NOMO-1 treated with dmso at 0.1 percent for 144 hours (cell line): ENCODE measurements at regions not wholly inside any gene's neighbourhood (a gene's known extent, or its start where the extent isn't known, plus 50 kb on each side); places are given as distances from the start of the nearest gene placed in this dataset.

Source experiments
- DNase-seq: peaks from one replicate; lab custom pipeline; 2025; ENCODE audit not compliant: unreplicated experiment; lab: John Stamatoyannopoulos, UW

DNA sequence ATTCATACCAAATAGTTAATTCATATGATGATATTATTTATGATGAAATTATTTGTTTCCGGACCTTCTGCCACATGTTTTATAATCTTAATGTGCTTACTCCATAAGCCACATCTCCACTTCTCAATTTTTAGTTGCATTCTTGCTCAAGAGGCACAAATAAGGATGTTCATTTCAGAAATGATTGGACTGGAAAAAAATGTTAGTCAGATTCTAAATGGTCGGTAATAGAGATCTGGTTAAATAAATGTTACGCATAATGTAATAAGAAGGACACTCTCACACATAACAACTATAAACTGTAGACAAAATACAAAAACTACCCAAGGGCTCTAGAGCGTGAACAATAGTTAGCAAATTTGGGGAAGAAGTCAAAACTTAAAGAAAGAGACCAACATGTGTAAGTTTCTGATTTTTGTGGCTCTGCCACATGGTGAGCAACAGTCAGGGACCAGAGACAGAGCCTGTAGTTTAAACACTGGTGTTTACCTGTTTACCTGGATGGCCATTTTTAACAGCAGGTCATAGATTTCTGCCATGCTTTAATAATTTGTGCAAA lies 554.3 kb upstream of the CLINT1 start:
- DNase-seq, result peak; percentile 53

DNA sequence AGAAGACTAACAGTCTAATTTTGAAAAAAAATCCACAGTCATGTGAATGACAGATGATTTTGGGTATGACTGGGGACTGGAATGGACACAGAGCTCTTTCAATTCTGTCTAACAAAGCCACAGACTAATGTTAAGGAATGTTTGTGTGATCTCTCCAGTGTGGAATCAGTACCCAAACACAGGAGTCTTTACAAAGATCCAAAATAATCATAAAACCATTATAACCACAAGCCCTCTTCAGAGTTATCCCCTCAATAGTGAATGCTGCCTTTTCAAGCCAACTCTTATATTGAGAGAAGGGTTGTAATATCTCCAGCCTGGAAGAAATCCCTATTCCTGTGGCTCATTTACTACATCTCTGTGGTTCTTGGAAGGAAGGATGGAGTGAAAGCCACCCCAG lies 552.0 kb upstream of the CLINT1 start:
- DNase-seq, result no peak

DNA sequence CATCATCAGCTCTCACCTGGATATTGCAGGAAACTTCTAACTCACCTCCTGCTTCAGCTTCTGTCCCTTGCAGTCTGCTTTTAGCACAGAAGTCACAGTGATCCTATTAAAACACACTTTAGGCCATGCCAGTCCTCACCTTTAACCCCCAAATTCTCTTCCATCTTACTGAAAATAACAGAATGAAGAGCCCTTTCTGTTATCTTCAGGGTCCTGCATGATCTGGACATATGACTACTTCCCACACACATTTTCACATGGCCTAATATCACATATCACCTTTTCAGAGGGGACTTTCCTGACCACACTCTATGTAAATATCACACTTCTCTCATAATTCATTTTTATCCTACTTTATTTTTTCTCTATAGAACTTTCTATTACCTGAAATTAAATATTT lies 550.6 kb upstream of the CLINT1 start:
- no peak for DNase-seq

DNA sequence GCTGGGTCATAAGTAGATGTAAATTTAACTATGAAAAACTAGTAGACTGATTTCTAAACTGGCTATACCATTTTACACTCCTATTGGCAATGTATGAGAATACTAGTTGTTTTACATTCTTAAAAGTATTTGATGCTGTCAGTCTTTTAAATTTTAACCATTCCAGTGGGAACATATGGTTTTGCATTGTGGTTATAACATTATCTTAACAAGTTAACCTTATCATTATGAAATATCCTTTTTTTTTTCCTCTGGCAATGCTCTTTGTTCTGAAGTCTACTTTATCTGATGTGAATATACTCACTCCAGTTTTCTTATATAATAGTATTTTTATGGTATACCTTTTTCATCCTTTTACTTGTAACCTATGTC lies 548.9 kb upstream of the CLINT1 start:
- no peak for DNase-seq

DNA sequence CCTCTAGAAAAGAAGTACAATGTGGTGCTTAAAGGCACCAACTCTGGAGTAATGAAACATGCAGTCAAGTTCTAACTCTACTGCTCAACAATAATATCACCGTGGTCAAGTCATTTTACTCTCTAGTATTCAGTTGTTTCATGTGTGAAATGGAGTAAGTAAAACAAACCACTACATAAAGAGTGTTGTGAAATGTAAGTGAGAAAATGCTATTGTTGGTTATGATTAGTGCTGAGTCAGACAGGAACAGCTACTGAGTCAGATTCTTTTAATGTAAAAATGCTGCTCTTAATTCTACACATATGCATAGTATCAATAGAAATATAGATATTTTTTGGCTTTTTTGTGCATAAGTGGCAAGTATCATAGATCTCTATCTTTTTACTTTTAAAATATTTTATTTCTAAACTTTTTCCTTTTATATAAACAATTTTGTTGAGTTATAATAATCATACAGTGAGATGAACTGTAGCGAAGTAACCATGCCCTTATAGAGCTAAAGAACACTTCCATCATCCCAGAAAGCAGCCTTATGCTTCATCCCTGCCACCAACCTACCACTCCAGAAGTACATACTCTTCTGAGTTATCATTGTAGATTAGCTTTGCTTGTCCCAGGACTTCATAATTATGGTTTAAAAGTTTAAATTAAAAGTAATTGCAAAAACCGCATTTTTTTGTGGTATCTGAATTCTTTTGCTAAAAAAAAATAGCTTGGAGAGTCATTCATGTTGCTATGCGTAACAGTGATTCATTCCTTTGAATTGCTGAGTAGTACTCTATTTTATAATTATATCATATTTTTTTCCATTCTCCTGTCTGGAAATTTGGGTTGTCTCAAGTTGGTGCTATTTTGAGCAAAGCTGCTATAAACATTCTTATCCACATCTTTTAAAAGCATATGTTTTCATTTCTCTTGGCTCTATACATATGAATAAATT lies 548.2 kb upstream of the CLINT1 start:
- DNase-seq, result no peak

DNA sequence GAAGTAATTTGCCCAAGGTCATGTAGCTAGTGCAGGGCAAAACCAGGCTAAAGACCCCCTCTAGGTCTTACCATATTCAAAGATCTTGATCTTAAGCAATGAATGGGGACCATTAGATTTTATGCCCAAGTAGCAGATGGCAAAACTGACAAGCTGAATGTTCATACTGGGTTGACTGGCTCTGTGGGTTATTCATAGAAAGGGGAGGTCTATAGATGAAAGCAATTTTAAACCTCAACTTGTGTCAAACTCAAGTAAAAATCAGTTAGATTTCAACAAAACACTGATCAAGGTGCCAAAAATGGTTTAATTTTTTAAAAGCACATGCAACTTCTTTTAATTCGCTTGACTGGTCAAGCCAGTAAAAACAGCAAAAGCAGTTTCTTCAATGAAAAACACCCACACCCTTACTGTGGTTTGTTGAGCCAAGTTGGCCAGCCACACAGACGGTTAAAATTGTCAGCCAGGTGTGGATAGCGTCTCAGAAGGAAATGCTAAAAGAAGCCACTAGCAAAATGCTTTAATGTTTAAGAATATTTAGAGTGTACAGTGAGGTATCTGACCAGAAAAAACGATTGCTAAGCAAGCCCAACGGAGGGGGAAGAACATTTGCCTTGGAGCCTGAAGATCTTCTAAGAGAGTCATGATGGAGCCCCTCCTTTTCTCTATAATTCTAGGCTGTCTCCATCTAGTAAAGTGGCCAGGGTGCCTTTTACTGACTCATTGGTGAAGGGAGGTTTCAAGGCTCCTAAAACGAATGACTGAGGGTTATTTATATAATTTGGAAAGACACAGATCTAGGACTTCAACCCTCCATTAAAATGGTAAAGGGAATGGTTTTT lies 539.6 kb upstream of the CLINT1 start:
- no peak for DNase-seq

DNA sequence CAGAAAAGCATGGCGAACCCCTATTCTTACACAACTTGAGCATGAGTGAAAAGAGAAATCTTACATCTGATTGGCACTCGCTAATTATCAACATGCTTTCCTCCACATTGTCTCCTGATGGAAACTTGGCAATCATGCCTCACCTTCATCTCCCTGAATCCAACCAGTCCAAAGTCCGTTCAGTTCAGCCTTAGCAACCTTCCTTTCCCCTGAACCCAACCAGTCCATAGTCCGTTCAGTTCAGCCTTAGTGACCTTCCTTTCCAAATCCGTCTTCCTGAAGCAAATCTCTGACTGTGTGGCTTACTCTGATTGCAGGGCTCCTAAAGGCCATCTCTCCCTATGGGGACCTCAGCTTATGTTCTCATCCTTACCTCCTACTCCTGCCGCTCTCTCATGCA lies 538.3 kb upstream of the CLINT1 start:
- DNase-seq, result no peak

DNA sequence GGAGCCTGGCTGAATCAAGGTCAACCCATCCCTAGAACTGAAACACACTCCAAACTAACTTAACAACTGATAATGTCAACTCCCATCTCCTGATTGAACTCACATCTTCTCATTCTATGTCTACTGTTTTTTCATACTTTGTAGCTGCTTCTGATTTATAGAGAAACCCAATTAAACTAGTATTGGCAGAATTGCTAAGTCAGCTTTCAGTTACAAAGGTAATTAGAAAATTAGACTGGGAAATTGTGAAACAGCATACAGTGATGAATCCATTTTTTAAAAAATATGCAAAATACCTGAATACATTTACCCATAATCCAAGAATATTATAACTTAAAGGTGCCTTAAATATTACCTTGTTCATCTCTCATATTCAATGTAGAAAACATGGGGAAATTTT lies 535.2 kb upstream of the CLINT1 start:
- DNase-seq, result no peak

DNA sequence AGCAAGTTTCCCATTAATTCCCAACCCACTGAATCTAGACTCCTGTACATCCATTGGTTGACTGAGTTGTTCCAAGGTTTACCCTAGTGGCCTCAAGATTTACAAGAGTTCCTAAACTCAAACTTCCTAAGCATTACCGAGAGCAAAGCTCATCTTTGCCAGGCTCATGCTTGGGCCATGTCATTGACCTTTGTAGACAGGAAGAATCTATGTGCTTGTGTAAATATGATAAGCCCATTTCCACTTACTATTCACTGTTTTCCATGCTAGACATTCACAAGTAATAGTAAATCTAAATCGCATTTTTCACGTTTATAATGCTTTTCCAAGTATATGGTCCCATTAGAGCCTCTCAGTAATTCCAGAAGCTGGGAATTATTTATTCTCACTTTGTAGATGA lies 534.5 kb upstream of the CLINT1 start:
- no peak for DNase-seq

DNA sequence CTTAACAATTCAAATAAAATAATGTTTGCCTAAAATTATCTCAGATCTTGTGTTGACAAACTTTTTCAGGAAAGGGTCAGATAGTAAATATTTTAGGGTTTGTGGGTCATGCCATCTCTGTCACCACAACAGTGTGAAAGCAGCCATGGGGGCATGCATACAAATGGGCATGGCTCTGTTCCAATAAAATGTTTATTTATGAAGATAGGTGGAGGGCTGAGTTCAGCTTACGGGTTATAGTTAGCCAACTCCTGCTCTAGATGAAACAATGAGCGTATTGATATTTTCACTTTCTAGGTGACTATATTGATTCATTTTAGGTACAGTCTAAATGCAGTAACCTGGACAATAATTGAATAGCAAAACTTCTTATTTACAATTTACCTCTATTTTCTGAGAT lies 533.8 kb upstream of the CLINT1 start:
- no peak for DNase-seq

DNA sequence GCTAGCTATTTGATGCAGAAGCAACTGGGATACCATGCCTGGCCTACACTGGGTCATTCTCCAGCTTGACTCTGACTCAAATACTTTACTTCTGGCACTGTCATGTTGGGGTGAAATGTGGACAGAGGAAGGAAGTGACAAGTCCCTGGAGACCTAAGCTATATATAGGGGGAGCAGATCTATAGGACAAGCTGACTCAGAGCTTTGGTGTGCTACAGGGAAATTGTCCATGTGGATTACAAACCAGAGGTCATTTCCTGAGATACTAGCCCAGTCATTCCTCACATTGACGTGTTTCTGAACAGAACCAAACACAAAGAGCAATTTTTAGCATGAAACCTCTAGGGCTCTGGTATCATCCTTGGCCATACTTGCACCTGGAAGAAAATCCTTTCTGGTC lies 531.6 kb upstream of the CLINT1 start:
- DNase-seq, result no peak

DNA sequence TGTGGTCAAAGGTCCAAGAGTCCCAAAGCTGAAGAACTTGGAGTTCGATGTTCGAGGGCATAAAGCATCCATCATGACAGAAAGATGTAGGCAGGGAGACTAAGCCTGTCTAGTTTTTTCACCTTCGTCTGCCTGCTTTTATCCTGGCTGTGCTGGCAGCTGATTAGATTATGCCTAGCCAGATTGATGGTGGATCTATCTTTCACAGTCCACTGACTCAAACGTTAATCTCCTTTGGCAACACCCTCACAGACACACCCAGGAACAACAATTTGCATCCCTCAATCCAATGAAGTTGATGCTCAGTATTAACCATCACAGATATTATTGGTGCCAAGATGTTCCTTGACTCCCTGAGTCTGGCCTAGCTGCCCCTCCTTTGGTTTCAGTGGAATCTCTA lies 530.8 kb upstream of the CLINT1 start:
- DNase-seq, result no peak

DNA sequence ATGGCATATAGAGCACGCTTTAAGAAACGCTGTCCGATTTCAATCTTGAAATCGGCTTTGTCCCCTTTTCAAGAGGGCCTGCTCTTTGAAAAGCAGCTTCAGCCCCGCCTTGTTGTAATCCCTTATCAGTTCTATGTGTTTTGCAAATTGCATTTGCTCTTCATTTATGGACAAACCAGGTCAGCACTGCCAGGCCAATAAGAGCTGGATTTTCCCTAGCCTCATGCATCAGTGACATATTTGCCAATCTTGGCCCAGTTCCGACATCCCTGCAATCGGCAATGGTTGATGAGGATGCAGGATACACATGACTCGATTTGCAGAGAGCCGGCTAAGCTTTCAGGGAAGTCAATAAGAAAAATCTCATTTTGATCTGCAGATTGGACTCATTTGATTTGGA lies 529.1 kb upstream of the CLINT1 start:
- no peak for DNase-seq

DNA sequence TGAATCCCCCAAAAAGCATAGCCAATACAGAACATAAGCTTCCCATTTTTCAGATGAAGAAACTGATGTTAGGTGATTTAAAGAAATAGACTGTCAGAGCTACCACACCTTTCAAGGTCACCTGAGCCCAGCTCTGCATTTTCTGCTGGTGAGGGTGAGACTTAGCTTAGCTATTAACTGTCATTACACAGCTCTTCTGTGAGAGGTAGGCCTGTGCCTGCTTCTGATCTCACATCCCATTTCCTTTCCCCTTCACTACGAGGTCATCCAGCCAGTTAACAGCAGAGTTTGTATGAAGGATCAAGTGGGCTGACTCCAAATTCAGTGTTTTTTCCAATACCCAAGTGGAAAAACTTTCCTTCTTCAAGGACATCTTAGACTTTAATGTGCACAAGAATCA lies 528.6 kb upstream of the CLINT1 start:
- DNase-seq, result no peak

DNA sequence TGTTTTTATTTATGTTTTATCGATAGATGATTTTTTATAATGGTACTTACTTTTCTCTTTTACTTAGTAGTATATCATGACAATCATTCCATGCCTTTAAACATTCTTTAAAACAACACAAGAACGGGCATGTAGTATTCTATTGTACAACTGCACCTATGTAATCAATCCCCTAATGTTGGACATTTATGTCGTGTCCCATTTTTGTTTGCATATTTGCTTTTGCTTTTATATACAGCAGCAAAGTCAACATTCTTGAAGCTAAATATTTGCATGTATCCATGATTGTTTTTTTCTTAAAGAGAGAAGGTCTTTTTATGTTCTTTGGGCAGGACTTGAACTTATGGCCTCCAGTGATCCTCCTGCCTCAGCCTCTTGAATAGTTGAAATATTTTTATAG lies 527.0 kb upstream of the CLINT1 start:
- no peak for DNase-seq

DNA sequence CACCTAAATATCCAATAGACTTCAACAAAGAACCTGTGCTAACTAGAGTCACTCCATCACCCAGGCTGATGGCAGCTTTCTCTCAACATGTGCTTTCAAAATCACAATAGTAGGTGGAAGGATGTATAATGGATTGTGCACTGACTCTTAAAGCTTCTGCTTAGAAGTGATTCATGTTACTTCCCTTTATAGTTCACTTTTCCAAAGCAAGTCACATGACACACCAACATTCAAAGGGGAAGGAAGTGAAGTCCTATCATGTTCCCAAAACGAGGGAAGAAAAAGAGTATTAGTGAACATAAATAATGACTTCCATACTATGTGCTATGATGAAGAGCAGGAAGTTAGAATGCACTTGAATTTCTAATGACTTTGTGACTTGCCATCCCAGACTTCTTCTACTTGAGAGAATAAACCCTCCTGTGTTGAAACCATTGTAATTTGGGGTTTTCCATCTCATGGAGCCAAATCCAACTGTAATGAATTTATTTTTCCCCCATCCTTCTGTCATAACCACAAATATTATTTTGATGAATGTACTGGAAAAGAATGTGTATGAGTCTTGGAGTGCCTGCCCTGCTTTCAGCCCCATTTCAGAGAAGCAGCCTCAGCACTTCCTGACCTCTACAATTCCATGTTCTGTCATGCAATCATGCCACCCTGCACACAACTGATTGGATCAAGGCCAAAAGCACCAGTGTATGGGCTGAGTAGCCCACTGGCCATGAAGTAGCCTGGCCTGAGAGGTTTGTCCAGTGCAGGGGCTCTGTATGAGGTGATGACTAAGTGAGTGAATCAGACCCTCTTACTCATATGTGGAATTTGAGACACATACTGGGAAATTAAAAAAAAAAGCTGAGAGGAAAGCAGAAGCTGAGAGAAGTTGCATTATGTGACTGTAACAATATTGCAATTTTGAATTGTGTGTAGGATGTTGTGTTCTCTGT lies 525.9 kb upstream of the CLINT1 start:
- DNase-seq, result no peak

DNA sequence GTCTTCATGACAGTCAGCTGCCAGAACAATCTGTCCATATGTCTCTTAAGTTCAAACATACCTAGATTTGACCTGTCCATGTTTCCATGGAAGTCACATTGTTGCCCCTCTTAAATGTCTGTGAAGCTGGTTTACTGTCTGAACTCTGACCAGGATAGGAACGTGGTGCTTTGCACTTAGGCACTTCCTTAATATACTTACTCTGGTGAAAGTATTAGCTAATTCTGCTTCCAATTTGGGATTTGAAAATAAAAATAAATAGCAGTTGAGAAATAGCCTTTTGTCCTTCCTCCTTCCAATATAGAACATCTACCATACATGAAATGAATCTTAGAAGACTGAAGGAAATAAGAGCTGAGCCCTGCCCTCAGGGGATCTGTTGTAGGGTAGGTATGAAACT lies 524.5 kb upstream of the CLINT1 start:
- no peak for DNase-seq

DNA sequence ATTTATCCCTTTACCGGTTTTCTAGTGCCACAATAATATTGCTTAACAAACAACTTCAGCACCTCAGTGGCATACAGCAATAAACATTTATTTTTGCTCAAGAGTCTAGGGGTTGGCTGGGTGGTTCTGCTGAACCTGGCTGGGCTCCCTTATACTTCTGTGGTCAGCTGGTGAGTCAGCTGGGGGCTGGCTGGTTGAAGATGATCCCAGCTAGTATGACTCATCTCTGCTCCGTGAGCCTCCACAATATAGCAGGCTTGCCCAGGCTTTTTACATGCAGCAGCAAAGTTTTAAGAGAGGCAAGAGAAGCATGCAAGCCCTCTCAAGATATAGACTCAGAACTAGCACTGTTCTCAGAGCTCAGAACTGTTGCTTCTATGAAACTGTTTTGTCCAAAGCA lies 523.5 kb upstream of the CLINT1 start:
- DNase-seq, result peak; percentile 79

DNA sequence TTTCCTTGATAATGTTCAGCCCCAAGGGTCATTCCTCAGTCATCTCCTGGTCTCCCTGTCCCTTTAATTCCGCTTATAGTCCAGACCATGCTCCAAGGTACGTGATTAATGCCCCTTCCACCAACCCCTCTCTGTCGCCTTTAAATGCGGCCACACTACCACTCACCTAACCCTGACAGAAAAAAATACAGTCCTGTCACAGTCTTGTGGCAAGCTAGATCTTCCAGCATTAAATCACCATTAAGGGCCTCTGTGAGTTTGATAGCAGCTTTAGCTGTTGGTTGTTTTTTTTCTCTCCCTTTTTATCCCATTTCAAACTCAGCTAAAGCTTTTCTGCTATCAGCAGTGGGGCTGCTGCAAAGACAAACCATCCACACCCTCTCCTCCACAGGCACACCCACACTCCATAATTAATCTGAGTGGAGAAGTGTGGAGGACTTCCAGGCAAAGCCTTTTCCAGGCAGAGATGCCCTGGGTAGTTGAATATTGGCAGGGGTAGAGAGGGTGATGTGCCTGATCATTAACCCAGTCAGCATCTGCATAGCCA lies 522.7 kb upstream of the CLINT1 start:
- no peak for DNase-seq

DNA sequence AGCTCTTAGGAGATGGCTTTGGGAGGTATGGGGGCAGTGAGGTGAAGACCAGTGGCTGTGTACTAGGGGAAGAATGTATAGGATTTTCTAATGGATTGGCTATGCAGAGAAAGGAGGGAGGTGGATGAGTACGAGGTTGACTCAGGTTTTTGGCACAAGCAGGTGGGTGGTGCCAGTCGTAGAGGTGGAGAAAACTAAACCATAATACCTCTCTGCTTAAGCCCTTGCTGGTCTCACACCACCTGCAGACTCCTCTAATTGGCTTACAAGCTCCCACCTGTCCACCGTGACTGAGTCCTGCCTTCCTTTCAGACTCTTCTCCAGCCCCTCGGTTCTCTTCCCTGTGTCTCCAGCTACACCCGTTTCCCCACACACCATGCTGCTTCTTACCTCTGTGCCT lies 521.7 kb upstream of the CLINT1 start:
- DNase-seq, result no peak

DNA sequence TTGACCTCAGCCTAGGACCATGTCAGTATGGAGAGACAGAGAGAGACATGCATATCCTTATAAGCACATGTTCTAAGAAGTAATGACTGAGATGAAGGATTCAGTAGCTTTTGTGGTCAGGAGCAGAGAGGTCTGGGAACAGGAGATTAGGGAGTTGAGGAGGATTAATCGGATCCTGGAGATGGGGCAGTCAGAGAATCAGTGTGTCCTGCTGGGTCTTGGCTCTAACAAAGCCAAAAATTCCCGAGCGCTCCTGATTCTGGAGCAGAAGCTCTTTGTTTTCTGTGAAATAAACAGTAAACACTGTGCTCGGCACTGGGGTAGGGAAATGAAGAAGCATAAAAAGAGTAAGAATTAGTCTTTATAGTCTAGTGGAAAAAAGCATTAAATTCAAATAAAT lies 520.0 kb upstream of the CLINT1 start:
- no peak for DNase-seq
